ENCODE measurements at regions not wholly inside any gene's neighbourhood (a gene's known extent, or its start where the extent isn't known, plus 50 kb on each side); places are given as distances from the start of the nearest gene placed in this dataset.

DNA sequence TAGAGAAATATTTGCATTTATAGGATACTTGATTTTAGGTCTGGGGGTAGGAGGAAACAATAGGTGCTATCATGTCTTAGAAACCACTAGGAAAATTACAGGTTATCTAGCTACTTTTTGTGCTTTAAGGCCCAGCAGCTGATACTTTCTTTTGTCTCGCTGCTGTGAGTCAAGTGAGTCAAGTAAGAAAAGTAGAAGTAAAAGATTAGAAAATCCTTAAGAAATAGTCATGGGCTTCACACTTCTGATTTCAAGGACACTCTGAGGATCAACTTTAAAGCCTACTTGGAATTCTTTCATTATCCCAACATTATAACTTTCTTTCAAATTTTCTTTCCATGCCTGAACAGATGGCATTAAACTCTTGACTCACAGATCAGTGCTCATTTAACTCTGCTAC, 95.2 kb upstream of the RBMS3 start:
- no peaks in the 10 kb centered on the region for H3K9me2 ChIP-seq (replicated peaks; ENCODE audit: insufficient read depth, low read length)
- no peak overlapping the region for H3K4me2 ChIP-seq (ENCODE audit: low read depth, low read length, poor library complexity, severe bottlenecking)
- H3K27me3 ChIP-seq (ENCODE audit: low read length): no peaks in the 10 kb centered on the region
- no peak overlapping the region for H2AFZ ChIP-seq (ENCODE audit: low read length)
- no peak overlapping the region for H3K4me3 ChIP-seq (ENCODE audit: low read length)
- H3K4me1 ChIP-seq (ENCODE audit: low read length): no peaks in the 10 kb centered on the region
- no peaks in the 10 kb centered on the region for H4K20me1 ChIP-seq (ENCODE audit: insufficient read depth, low read depth, low read length)
- H3K36me3 ChIP-seq (ENCODE audit: insufficient read depth, low read length): no peaks in the 10 kb centered on the region
- no peak overlapping the region for H3K9ac ChIP-seq (ENCODE audit: low read length)
- H3K79me2 ChIP-seq (ENCODE audit: low read length): no peaks in the 10 kb centered on the region
- H3K9me3 ChIP-seq (ENCODE audit: low read length): peaks cover 14% of the 10 kb centered on the region
- no peak overlapping the region for H3K27ac ChIP-seq (ENCODE audit: low read length)
- DNase-seq: no peak

DNA sequence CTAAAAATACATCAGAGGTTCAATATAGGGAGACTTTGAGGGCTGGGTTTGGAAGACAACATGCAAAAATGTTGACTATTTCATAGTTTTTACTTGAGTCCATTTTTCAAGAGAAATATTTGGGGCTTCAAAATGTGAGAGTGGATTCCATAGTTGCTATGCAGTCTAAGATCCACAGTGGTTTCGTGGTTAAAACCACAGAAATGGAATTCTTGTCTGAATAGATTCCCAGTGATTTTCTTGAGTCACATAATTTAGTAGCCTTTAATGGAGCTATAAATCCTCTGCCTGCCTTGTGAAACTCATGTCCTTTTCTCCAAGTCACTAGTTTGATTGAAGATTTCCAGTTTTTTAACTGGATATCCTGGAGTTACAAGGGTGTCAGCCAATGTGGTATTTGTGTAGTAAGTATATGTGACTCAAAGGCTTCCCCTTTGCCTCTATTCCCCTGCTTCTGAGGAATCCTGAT, 94.7 kb upstream of the RBMS3 start:
- Histone ChIP-seq H3K27me3 (ENCODE audit: low read length) (no peaks in the 10 kb centered on the region), H2AFZ (ENCODE audit: low read length) (no peak overlapping the region), H3K9me3 (ENCODE audit: low read length) (peaks cover 15% of the 10 kb centered on the region), H3K4me2 (ENCODE audit: low read depth, low read length, poor library complexity, severe bottlenecking) (no peak overlapping the region), H3K79me2 (ENCODE audit: low read length) (no peaks in the 10 kb centered on the region), H3K36me3 (ENCODE audit: insufficient read depth, low read length) (no peaks in the 10 kb centered on the region), H3K9me2 (replicated peaks; ENCODE audit: insufficient read depth, low read length) (no peaks in the 10 kb centered on the region), H3K9ac (ENCODE audit: low read length) (no peak overlapping the region), H3K4me1 (ENCODE audit: low read length) (no peaks in the 10 kb centered on the region), H3K4me3 (ENCODE audit: low read length) (no peak overlapping the region), H4K20me1 (ENCODE audit: insufficient read depth, low read depth, low read length) (no peaks in the 10 kb centered on the region), H3K27ac (ENCODE audit: low read length) (no peak overlapping the region)
- DNase-seq: no peak

DNA sequence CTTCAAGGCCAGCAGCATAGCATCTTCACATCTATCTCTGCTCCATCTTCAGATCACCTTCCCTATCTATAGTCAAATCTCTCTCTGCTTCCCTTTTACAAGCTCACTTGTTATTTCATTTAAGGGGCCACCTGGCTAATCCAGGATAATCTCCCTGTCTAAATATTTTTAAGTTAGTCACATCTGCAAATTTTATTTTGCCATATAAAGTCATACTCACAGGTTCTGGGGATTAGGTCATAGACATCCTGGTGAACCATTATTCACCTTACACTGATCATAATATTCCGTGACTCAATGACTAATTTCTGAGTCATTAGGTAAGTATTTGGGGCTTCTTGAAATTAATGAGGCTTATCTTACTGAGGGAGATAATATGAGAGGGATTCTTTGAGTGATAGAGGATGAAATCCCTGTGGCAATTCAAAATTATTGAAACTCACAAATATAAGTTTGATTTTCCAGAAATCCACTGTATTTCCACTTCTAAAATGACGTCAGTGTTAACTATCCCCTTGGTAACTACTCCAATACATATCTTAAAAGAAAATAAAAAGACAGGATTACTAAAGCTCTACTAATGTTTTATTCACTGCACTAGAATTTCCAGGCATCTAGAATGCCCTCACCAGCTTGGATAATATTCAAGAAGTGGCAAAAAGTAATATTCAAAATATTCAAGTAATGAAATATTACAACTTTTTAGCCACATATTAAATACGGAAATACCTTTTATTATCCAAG, 93.7 kb upstream of the RBMS3 start:
- no peak overlapping the region for H3K27ac ChIP-seq (ENCODE audit: low read length)
- no peaks in the 10 kb centered on the region for H3K9me2 ChIP-seq (replicated peaks; ENCODE audit: insufficient read depth, low read length)
- H3K27me3 ChIP-seq (ENCODE audit: low read length): no peaks in the 10 kb centered on the region
- H3K4me1 ChIP-seq (ENCODE audit: low read length): no peaks in the 10 kb centered on the region
- no peaks in the 10 kb centered on the region for H3K36me3 ChIP-seq (ENCODE audit: insufficient read depth, low read length)
- DNase-seq: no peak
- no peak overlapping the region for H3K9ac ChIP-seq (ENCODE audit: low read length)
- H3K4me2 ChIP-seq (ENCODE audit: low read depth, low read length, poor library complexity, severe bottlenecking): no peak overlapping the region
- H3K79me2 ChIP-seq (ENCODE audit: low read length): no peaks in the 10 kb centered on the region
- no peak overlapping the region for H3K4me3 ChIP-seq (ENCODE audit: low read length)
- no peak overlapping the region for H2AFZ ChIP-seq (ENCODE audit: low read length)
- no peaks in the 10 kb centered on the region for H4K20me1 ChIP-seq (ENCODE audit: insufficient read depth, low read depth, low read length)
- peaks cover 20% of the 10 kb centered on the region for H3K9me3 ChIP-seq (ENCODE audit: low read length)

GRCh38 chr3:29189328-29189727, 91.5 kb upstream of the RBMS3 start:
- no peaks in the 10 kb centered on the region for H3K9me2 ChIP-seq (replicated peaks; ENCODE audit: insufficient read depth, low read length)
- H3K4me2 ChIP-seq (ENCODE audit: low read depth, low read length, poor library complexity, severe bottlenecking): no peak overlapping the region
- H3K9me3 ChIP-seq (ENCODE audit: low read length): peaks cover 17% of the 10 kb centered on the region
- H3K27me3 ChIP-seq (ENCODE audit: low read length): no peaks in the 10 kb centered on the region
- no peak for DNase-seq
- no peaks in the 10 kb centered on the region for H3K4me1 ChIP-seq (ENCODE audit: low read length)
- no peaks in the 10 kb centered on the region for H3K36me3 ChIP-seq (ENCODE audit: insufficient read depth, low read length)
- no peak overlapping the region for H3K27ac ChIP-seq (ENCODE audit: low read length)
- no peaks in the 10 kb centered on the region for H3K79me2 ChIP-seq (ENCODE audit: low read length)
- H3K4me3 ChIP-seq (ENCODE audit: low read length): no peak overlapping the region
- H4K20me1 ChIP-seq (ENCODE audit: insufficient read depth, low read depth, low read length): no peaks in the 10 kb centered on the region
- H3K9ac ChIP-seq (ENCODE audit: low read length): no peak overlapping the region
- no peak overlapping the region for H2AFZ ChIP-seq (ENCODE audit: low read length)

GRCh38 chr3:29194139-29194538, 86.7 kb upstream of the RBMS3 start:
- no peaks in the 10 kb centered on the region for H3K9me2 ChIP-seq (replicated peaks; ENCODE audit: insufficient read depth, low read length)

GRCh38 chr3:29195056-29195455, 85.8 kb upstream of the RBMS3 start:
- H3K79me2 ChIP-seq (ENCODE audit: low read length): no peaks in the 10 kb centered on the region
- no peaks in the 10 kb centered on the region for H3K27me3 ChIP-seq (ENCODE audit: low read length)
- no peaks in the 10 kb centered on the region for H3K4me1 ChIP-seq (ENCODE audit: low read length)
- H3K4me3 ChIP-seq (ENCODE audit: low read length): no peak overlapping the region
- H4K20me1 ChIP-seq (ENCODE audit: insufficient read depth, low read depth, low read length): no peaks in the 10 kb centered on the region
- H3K27ac ChIP-seq (ENCODE audit: low read length): no peak overlapping the region
- no peak overlapping the region for H3K4me2 ChIP-seq (ENCODE audit: low read depth, low read length, poor library complexity, severe bottlenecking)
- no peak overlapping the region for H3K9ac ChIP-seq (ENCODE audit: low read length)
- H3K9me2 ChIP-seq (replicated peaks; ENCODE audit: insufficient read depth, low read length): no peaks in the 10 kb centered on the region
- no peak overlapping the region for H2AFZ ChIP-seq (ENCODE audit: low read length)
- no peak for DNase-seq
- H3K36me3 ChIP-seq (ENCODE audit: insufficient read depth, low read length): no peaks in the 10 kb centered on the region
- peaks cover 29% of the 10 kb centered on the region for H3K9me3 ChIP-seq (ENCODE audit: low read length)

More at GRCh38 chr3:29194139-29194538, 86.7 kb upstream of the RBMS3 start:
- no peaks in the 10 kb centered on the region for H3K27me3 ChIP-seq (ENCODE audit: low read length)
- no peak overlapping the region for H3K4me3 ChIP-seq (ENCODE audit: low read length)
- H3K27ac ChIP-seq (ENCODE audit: low read length): no peak overlapping the region
- no peak overlapping the region for H2AFZ ChIP-seq (ENCODE audit: low read length)
- H3K79me2 ChIP-seq (ENCODE audit: low read length): no peaks in the 10 kb centered on the region
- no peak for DNase-seq
- H3K9ac ChIP-seq (ENCODE audit: low read length): no peak overlapping the region
- H3K4me1 ChIP-seq (ENCODE audit: low read length): no peaks in the 10 kb centered on the region
- peaks cover 24% of the 10 kb centered on the region for H3K9me3 ChIP-seq (ENCODE audit: low read length)
- no peaks in the 10 kb centered on the region for H4K20me1 ChIP-seq (ENCODE audit: insufficient read depth, low read depth, low read length)
- no peaks in the 10 kb centered on the region for H3K36me3 ChIP-seq (ENCODE audit: insufficient read depth, low read length)
- no peak overlapping the region for H3K4me2 ChIP-seq (ENCODE audit: low read depth, low read length, poor library complexity, severe bottlenecking)

GRCh38 chr3:29201604-29202003, 79.3 kb upstream of the RBMS3 start:
- H3K4me1 ChIP-seq (ENCODE audit: low read length): no peaks in the 10 kb centered on the region
- no peak overlapping the region for H2AFZ ChIP-seq (ENCODE audit: low read length)
- no peaks in the 10 kb centered on the region for H4K20me1 ChIP-seq (ENCODE audit: insufficient read depth, low read depth, low read length)
- no peaks in the 10 kb centered on the region for H3K9me2 ChIP-seq (replicated peaks; ENCODE audit: insufficient read depth, low read length)
- no peaks in the 10 kb centered on the region for H3K36me3 ChIP-seq (ENCODE audit: insufficient read depth, low read length)
- no peak overlapping the region for H3K27ac ChIP-seq (ENCODE audit: low read length)
- no peak overlapping the region for H3K4me3 ChIP-seq (ENCODE audit: low read length)
- H3K4me2 ChIP-seq (ENCODE audit: low read depth, low read length, poor library complexity, severe bottlenecking): no peak overlapping the region
- H3K9me3 ChIP-seq (ENCODE audit: low read length): peaks cover 29% of the 10 kb centered on the region
- H3K9ac ChIP-seq (ENCODE audit: low read length): no peak overlapping the region
- DNase-seq: no peak
- no peaks in the 10 kb centered on the region for H3K27me3 ChIP-seq (ENCODE audit: low read length)
- no peaks in the 10 kb centered on the region for H3K79me2 ChIP-seq (ENCODE audit: low read length)

- Histone ChIP-seq H3K79me2 (ENCODE audit: low read length) (no peaks in the 10 kb centered on the region), H4K20me1 (ENCODE audit: insufficient read depth, low read depth, low read length) (no peaks in the 10 kb centered on the region), H3K9me3 (ENCODE audit: low read length) (peaks cover 30% of the 10 kb centered on the region), H3K27me3 (ENCODE audit: low read length) (no peaks in the 10 kb centered on the region), H3K4me1 (ENCODE audit: low read length) (no peaks in the 10 kb centered on the region), H3K4me3 (ENCODE audit: low read length) (no peak overlapping the region), H3K36me3 (ENCODE audit: insufficient read depth, low read length) (no peaks in the 10 kb centered on the region), H3K9ac (ENCODE audit: low read length) (no peak overlapping the region), H3K27ac (ENCODE audit: low read length) (no peak overlapping the region), H3K4me2 (ENCODE audit: low read depth, low read length, poor library complexity, severe bottlenecking) (no peak overlapping the region), H3K9me2 (replicated peaks; ENCODE audit: insufficient read depth, low read length) (no peaks in the 10 kb centered on the region), H2AFZ (ENCODE audit: low read length) (no peak overlapping the region)
- no peak for DNase-seq
Measured at GRCh38 chr3:29202378-29202777, 78.5 kb upstream of the RBMS3 start.
